ENCODE measurements at regions not wholly inside any gene's neighbourhood (a gene's known extent, or its start where the extent isn't known, plus 50 kb on each side); places are given as distances from the start of the nearest gene placed in this dataset.

- ChIA-PET POLR2A (no interaction called here), CTCF (interaction anchor here (1.4 to 2.7 kb wide), 2 partner anchors 13 to 207 kb away, joined by 5 to 7 read pairs; no protein-coding TSS in a partner anchor)
- no peaks in the 10 kb centered on the region for H3K79me2 ChIP-seq (ENCODE audit: control insufficient read depth, insufficient read depth, low read length)
- H3K4me2 ChIP-seq (ENCODE audit: insufficient read depth, low read length) = no peak overlapping the region
- intact Hi-C loops (cut with micrococcal nuclease) (no loop called here), dilution Hi-C loops (cut with MboI; ENCODE audit: extremely low pct_ligation_motif_present, low sequenced_read_pairs) (no loop called here)
- BruUV-seq (replicated peaks) = no TSS peak
- H3K9me3 ChIP-seq (replicated peaks; ENCODE audit: control insufficient read depth, insufficient read depth, low read length) = no peaks in the 10 kb centered on the region
- no peak overlapping the region for H3K9ac ChIP-seq (replicated peaks; ENCODE audit: extremely low read depth, insufficient read depth, low read length)
- FAIRE-seq (no peak), DNase-seq (ENCODE audit: low read depth, low spot score) (no peak)
- H3K4me1 ChIP-seq (ENCODE audit: control insufficient read depth, extremely low read depth, insufficient read depth, low read length) = peaks cover 41% of the 10 kb centered on the region
- no peaks in the 10 kb centered on the region for H3K9me1 ChIP-seq (replicated peaks; ENCODE audit: control insufficient read depth, extremely low read depth, insufficient read depth, low read length)
- H3K27me3 ChIP-seq (ENCODE audit: control insufficient read depth in 2 of 2, insufficient read depth in 2 of 2, low read length in 2 of 2) = no peaks in the 10 kb centered on the region
- H3K36me3 ChIP-seq (ENCODE audit: control insufficient read depth in 2 of 2, extremely low read depth in 1 of 2, insufficient read depth in 2 of 2, low read length in 2 of 2) = no peaks in the 10 kb centered on the region
- H3K27ac ChIP-seq (ENCODE audit: insufficient read depth, low read depth, low read length) = no peak overlapping the region
- no peak overlapping the region for H2AFZ ChIP-seq (ENCODE audit: low read depth, low read length)
- no peak overlapping the region for H3K4me3 ChIP-seq (replicated peaks in 1 of 3; ENCODE audit: insufficient read depth in 1 of 3, low read depth in 1 of 3, low read length in 3 of 3)
- H4K20me1 ChIP-seq (replicated peaks; ENCODE audit: control insufficient read depth, extremely low read depth, insufficient read depth, low read length) = no peaks in the 10 kb centered on the region
- TF ChIP-seq POLR2A (IDR thresholded peaks at IDR 0.05; ENCODE audit: low read depth, low read length) (no peak), MYC (IDR thresholded peaks at IDR 0.05; ENCODE audit: low read depth, low read length) (no peak), POLR2AphosphoS5 (IDR thresholded peaks at IDR 0.05; ENCODE audit: insufficient read depth, low read depth, low read length) (no peak), EZH2 (IDR thresholded peaks at IDR 0.05; ENCODE audit: borderline replicate concordance, low read depth, low read length, severe bottlenecking) (no peak), MAX (IDR thresholded peaks at IDR 0.05; ENCODE audit: insufficient read depth, insufficient read length) (no peak), GATA2 (IDR thresholded peaks at IDR 0.05; ENCODE audit: insufficient read depth, insufficient read length, low read depth, low read length) (no peak), CTCF (IDR thresholded peaks at IDR 0.05; ENCODE audit: extremely low read depth in 1 of 2, insufficient read depth in 1 of 2, low read depth in 1 of 2, low read length in 2 of 2) (no peak), FOS (IDR thresholded peaks at IDR 0.05; ENCODE audit: borderline replicate concordance, insufficient read depth, low read length) (no peak), JUN (IDR thresholded peaks at IDR 0.05; ENCODE audit: borderline replicate concordance, insufficient read depth, insufficient read length, low read depth) (no peak)
These were observed 189.0 kb upstream of the CELF2 start for GRCh38 chr10:10828623-10829022.

All from endothelial cell of umbilical vein (primary cell).